A549 (cell line): ENCODE measurements at regions not wholly inside any gene's neighbourhood (a gene's known extent, or its start where the extent isn't known, plus 50 kb on each side); places are given as distances from the start of the nearest gene placed in this dataset.

Source experiments
- CTCF ChIP-seq: fragments of >200 bp; sonication (Bioruptor Twin); formaldehyde crosslinking; IDR thresholded peaks from 3 replicates; pipeline ENCODE4 v1.5.1; 2016
- POLR2A ChIP-seq: IDR thresholded peaks from 2 replicates; pipeline ENCODE4 v1.6.1; 2012; ENCODE audit warnings: mild to moderate bottlenecking, low read length
- RCOR1 ChIP-seq: fragments of 150-350 bp; IDR thresholded peaks from 2 replicates; pipeline ENCODE4 v1.6.1; 2014; ENCODE audit warnings: antibody characterized with exemption, low read length, low read depth

DNA sequence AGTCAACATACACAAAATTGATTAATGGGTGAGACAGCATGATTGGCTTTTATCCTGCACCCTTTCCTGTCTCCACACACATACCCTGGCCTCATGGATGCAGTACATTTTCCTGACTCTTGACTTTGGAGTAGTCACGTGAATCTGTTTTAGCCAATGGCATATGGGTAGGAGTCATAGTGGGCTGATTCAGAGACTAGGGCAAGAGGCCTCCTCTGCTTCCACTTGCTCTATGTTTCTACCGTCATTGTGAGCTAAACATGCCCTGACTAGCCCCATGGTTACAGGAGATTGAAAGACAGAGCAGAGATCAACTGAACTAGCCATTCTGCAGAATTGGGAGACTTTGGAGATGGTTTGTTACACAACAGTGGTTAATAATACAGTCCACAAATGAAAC lies 850.0 kb downstream of the DHX35 start:
- TF ChIP-seq POLR2A (no peak), RCOR1 (no peak), CTCF (no peak)
